ENCODE measurements at regions not wholly inside any gene's neighbourhood (a gene's known extent, or its start where the extent isn't known, plus 50 kb on each side); places are given as distances from the start of the nearest gene placed in this dataset.
"Not testable (repeated sequence)": the region's sequence is repeated elsewhere in the genome, so short reads cannot be mapped to it uniquely, and the experiment has no call there.

DNA sequence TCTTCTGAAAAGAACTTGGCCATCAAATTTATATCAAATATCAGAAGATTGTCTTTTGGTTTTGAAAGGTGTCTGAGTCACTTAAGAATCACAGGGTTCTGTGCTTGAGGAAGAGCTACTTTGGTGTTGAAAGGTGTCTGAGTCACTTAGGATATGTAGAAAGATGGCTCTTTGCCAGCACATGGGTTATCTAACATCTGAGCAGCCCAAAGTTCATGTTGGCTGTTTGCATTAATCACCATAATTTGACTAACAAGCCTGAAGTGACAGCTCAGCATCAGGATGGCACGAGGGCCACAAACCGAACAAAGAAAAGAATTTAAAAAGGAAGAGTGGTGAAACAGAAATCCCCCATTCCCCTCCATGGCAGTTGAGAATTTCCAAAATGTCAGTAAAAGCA, 190.5 kb upstream of the CMC1 start:
- no peak for DNase-seq (ENCODE audit: low read depth)
- H3K4me3 ChIP-seq (ENCODE audit: low read depth, low read length), result no peak overlapping the region
- TF ChIP-seq, protein P1, sequence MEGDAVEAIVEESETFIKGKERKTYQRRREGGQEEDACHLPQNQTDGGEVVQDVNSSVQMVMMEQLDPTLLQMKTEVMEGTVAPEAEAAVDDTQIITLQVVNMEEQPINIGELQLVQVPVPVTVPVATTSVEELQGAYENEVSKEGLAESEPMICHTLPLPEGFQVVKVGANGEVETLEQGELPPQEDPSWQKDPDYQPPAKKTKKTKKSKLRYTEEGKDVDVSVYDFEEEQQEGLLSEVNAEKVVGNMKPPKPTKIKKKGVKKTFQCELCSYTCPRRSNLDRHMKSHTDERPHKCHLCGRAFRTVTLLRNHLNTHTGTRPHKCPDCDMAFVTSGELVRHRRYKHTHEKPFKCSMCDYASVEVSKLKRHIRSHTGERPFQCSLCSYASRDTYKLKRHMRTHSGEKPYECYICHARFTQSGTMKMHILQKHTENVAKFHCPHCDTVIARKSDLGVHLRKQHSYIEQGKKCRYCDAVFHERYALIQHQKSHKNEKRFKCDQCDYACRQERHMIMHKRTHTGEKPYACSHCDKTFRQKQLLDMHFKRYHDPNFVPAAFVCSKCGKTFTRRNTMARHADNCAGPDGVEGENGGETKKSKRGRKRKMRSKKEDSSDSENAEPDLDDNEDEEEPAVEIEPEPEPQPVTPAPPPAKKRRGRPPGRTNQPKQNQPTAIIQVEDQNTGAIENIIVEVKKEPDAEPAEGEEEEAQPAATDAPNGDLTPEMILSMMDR (IDR thresholded peaks at IDR 0.05; ENCODE audit: insufficient read depth, low read depth, low read length), result no peak

GRCh38 chr3:28053759-28054158, 187.7 kb upstream of the CMC1 start:
- peak; percentile 4 for DNase-seq (ENCODE audit: low read depth)

GRCh38 chr3:28056806-28057205, 184.6 kb upstream of the CMC1 start:
- no peak overlapping the region for H3K4me3 ChIP-seq (ENCODE audit: low read depth, low read length)
- DNase-seq (ENCODE audit: low read depth), result no peak
- TF ChIP-seq, protein P1 (IDR thresholded peaks at IDR 0.05; ENCODE audit: insufficient read depth, low read depth, low read length), result no peak

More at GRCh38 chr3:28053759-28054158, 187.7 kb upstream of the CMC1 start:
- TF ChIP-seq, protein P1 (IDR thresholded peaks at IDR 0.05; ENCODE audit: insufficient read depth, low read depth, low read length), result no peak
- no peak overlapping the region for H3K4me3 ChIP-seq (ENCODE audit: low read depth, low read length)

- no peak for DNase-seq (ENCODE audit: low read depth)
- TF ChIP-seq, protein P1 (IDR thresholded peaks at IDR 0.05; ENCODE audit: insufficient read depth, low read depth, low read length), result no peak
- H3K4me3 ChIP-seq (ENCODE audit: low read depth, low read length), result no peak overlapping the region
These were observed 183.9 kb upstream of the CMC1 start for GRCh38 chr3:28057539-28057938.

DNA sequence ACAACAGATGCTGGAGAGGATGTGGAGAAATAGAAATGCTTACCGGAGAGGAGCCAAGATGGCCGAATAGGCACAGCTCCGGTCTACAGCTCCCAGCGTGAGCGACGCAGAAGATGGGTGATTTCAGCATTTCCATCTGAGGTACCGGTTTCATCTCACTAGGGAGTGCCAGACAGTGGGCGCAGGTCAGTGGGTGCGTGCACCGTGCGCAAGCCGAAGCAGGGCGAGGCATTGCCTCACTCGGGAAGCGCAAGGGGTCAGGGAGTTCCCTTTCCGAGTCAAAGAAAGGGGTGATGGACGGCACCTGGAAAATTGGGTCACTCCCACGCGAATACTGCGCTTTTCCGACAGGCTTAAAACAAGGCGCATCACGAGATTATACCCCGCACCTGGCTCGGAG, 182.2 kb upstream of the CMC1 start:
- H3K4me3 ChIP-seq (ENCODE audit: low read depth, low read length), result peak overlapping the region; percentile 18
- not testable (repeated sequence) for DNase-seq (ENCODE audit: low read depth)

- DNase-seq (ENCODE audit: low read depth), result no peak
- H3K4me3 ChIP-seq (ENCODE audit: low read depth, low read length), result no peak overlapping the region
- TF ChIP-seq, protein P1 (IDR thresholded peaks at IDR 0.05; ENCODE audit: insufficient read depth, low read depth, low read length), result no peak
These were observed 175.4 kb upstream of the CMC1 start for GRCh38 chr3:28066020-28066419.

GRCh38 chr3:28067014-28067413, 174.4 kb upstream of the CMC1 start:
- TF ChIP-seq, protein P1 (IDR thresholded peaks at IDR 0.05; ENCODE audit: insufficient read depth, low read depth, low read length), result no peak
- no peak for DNase-seq (ENCODE audit: low read depth)
- H3K4me3 ChIP-seq (ENCODE audit: low read depth, low read length), result no peak overlapping the region

Measured in fibroblast of villous mesenchyme (primary cell).